Panc1 (cell line): ENCODE measurements at regions not wholly inside any gene's neighbourhood (a gene's known extent, or its start where the extent isn't known, plus 50 kb on each side); places are given as distances from the start of the nearest gene placed in this dataset.

Source experiments
- ATAC-seq: fragments of 200-7000 bp; cut with Tn5 transposase; 2 replicates; pipeline ENCODE4 v1.9.1; 2020; ENCODE audit warnings: mild to moderate bottlenecking, moderate library complexity
- BruUV-seq: library from RNA; stranded (reverse); fragments of 400-500 nt; replicated peaks from 2 replicates; lab custom pipeline; 2021; lab: Mats Ljungman, UMichigan
- CTCF ChIA-PET: fragments of 300-600 bp; sonication (Branson Sonifier 250); formaldehyde crosslinking; loops from one replicate; lab custom pipeline; 2022; ENCODE audit warnings: antibody characterized with exemption; lab: Charles Lee
- POLR2A ChIA-PET: fragments of 300-600 bp; sonication (Branson Sonifier 250); formaldehyde crosslinking; loops from one replicate; lab custom pipeline; 2022; ENCODE audit warnings: antibody characterized with exemption; lab: Charles Lee
- DNase-seq: peaks from one replicate; pipeline ENCODE4 v3.0.0-alpha.2; 2010; ENCODE audit warnings: low read depth, low spot score
- H3K27ac ChIP-seq: 2 replicates; pipeline ENCODE4 v1.5.1; 2011; ENCODE audit warnings: mild to moderate bottlenecking, low read length, inconsistent platforms
- H3K27me3 ChIP-seq: fragments of 200-500 bp; sonication (Bioruptor generic); 2 replicates; pipeline ENCODE4 v1.6.0; 2014; ENCODE audit warnings: low read length, inconsistent platforms; ENCODE audit not compliant: control insufficient read depth, insufficient read depth
- H3K36me3 ChIP-seq: fragments of 200-500 bp; sonication (Bioruptor generic); 2 replicates; pipeline ENCODE4 v1.5.1; 2014; ENCODE audit warnings: inconsistent platforms, mild to moderate bottlenecking, low read length, moderate library complexity; ENCODE audit not compliant: control insufficient read depth, insufficient read depth
- H3K4me1 ChIP-seq: 2 replicates; pipeline ENCODE4 v1.5.1; 2011; ENCODE audit warnings: inconsistent platforms, mild to moderate bottlenecking, low read length, moderate library complexity; ENCODE audit not compliant: control insufficient read depth, insufficient read depth
- H3K4me3 ChIP-seq, 2 experiments: 2 replicates each; pipeline ENCODE4 v1.5.1; 2011 to 2012; ENCODE audit warnings: low read depth in 2 of 2, low read length in 2 of 2, mild to moderate bottlenecking in 2 of 2, inconsistent platforms in 1 of 2, moderate library complexity in 1 of 2
- H3K9me3 ChIP-seq: fragments of 200-500 bp; sonication (Bioruptor generic); 2 replicates; pipeline ENCODE4 v1.5.1; 2014; ENCODE audit warnings: low read depth, mild to moderate bottlenecking, inconsistent platforms, low read length, moderate library complexity; ENCODE audit not compliant: control insufficient read depth, insufficient read depth
- CTCF ChIP-seq: fragments of 450-650 bp; IDR thresholded peaks from 2 replicates; pipeline ENCODE4 v1.5.1; 2017; ENCODE audit warnings: mild to moderate bottlenecking
- POLR2AphosphoS5 ChIP-seq: IDR thresholded peaks from 2 replicates; pipeline ENCODE4 v1.6.1; 2012; ENCODE audit warnings: mild to moderate bottlenecking, low read depth, low read length, moderate library complexity
- REST ChIP-seq, 2 experiments: IDR thresholded peaks; 2 replicates each; pipeline ENCODE4 v1.6.1; 2011 to 2012; ENCODE audit warnings: low read depth in 2 of 2, control low read depth in 1 of 2, low read length in 1 of 2, mild to moderate bottlenecking in 1 of 2, moderate library complexity in 1 of 2; ENCODE audit not compliant: insufficient read depth in 1 of 2
- SIN3A ChIP-seq: IDR thresholded peaks from 2 replicates; pipeline ENCODE4 v1.6.1; 2012; ENCODE audit warnings: low read depth, mild to moderate bottlenecking, low read length, moderate library complexity, borderline replicate concordance; ENCODE audit not compliant: insufficient read depth
- TCF7L2 ChIP-seq: IDR thresholded peaks from 2 replicates; pipeline ENCODE4 v1.6.1; 2011; ENCODE audit warnings: mild to moderate bottlenecking, low read depth, low read length, inconsistent platforms
- in situ Hi-C: cut with HindIII; loops from 2 replicates; pipeline ENCODE4 v1.10.0; 2016; ENCODE audit warnings: low sequenced_read_pairs, low pct_unique_long_range_greater_than_20kb
- intact Hi-C: fragments of 100-400 bp; cut with micrococcal nuclease; formaldehyde crosslinking; loops from one replicate; pipeline ENCODE4 v1.10.0; 2022; ENCODE audit not compliant: unreplicated experiment

DNA sequence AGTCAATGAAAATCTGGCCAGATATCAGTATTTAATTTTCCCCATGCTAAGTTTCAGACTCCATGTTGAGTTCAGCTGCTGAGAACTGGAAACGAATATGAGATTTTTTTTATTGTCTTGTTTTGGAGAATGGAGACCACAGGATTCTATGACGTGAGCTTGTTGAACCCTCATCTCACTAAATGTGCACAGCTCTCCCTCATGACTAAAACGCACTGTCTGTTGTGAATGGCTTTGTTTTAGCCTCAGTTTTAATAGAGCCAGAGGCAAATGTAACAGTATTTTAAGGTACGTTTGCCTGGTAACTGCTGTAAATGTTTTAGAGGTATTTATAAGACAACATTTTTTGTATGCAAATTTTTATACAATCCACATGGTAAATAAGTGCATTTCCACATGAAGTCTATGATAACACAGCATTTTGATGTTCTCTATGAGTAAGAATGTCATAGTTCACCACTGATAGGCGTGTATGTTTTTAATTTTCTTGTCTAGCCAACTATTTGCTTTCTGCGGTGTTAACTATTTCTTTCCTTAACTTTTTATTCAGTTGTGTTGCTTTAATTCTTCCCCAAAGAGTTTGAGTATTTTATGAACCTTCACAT is 1159.3 kb upstream of the TENM3 start:
- H3K4me3 ChIP-seq: no peak overlapping the region
- no peaks in the 10 kb centered on the region for H3K4me1 ChIP-seq
- no peaks in the 10 kb centered on the region for H3K27me3 ChIP-seq
- ChIA-PET CTCF (no interaction called here), POLR2A (no interaction called here)
- no peaks in the 10 kb centered on the region for H3K9me3 ChIP-seq
- in situ Hi-C loops: no loop called here
- ATAC-seq (no peak), DNase-seq (no peak)
- H3K27ac ChIP-seq: no peak overlapping the region
- no peaks in the 10 kb centered on the region for H3K36me3 ChIP-seq
- TF ChIP-seq SIN3A (no peak), CTCF (no peak), POLR2AphosphoS5 (no peak), TCF7L2 (no peak), REST (IDR thresholded peaks at IDR 0.05; ENCODE audit: insufficient read depth in 1 of 2, low read depth in 2 of 2, low read length in 1 of 2) (no peak)
- no TSS peak for BruUV-seq
- intact Hi-C loops: no loop called here

DNA sequence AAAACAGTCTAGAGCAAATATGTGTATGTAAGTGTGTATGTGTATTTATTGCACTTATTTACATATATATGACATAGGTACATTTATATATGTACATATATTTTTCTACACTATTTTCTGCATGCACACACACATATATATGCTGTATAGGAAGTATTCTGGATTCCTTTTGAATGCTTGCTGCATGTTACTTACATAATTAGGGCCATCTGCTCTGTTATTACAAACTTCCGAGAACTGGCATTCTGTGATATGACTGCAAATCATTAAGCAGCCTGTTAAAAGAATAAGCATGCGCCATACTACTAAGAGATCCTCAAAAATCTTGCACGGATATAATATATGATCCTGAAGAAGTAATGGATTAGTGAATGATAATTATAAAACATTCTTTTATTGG is 1157.6 kb upstream of the TENM3 start:
- TF ChIP-seq CTCF (no peak), REST (IDR thresholded peaks at IDR 0.05; ENCODE audit: insufficient read depth in 1 of 2, low read depth in 2 of 2, low read length in 1 of 2) (no peak), SIN3A (no peak), TCF7L2 (no peak), POLR2AphosphoS5 (no peak)
- Histone ChIP-seq H3K36me3 (no peaks in the 10 kb centered on the region), H3K27me3 (no peaks in the 10 kb centered on the region), H3K4me1 (no peaks in the 10 kb centered on the region), H3K4me3 (no peak overlapping the region), H3K27ac (no peak overlapping the region), H3K9me3 (no peaks in the 10 kb centered on the region)
- ChIA-PET POLR2A (no interaction called here), CTCF (no interaction called here)
- no peak for DNase-seq
- no peak for ATAC-seq
- BruUV-seq: no TSS peak
- in situ Hi-C loops (no loop called here), intact Hi-C loops (no loop called here)
